GM12873 (cell line): ENCODE measurements at regions not wholly inside any gene's neighbourhood (a gene's known extent, or its start where the extent isn't known, plus 50 kb on each side); places are given as distances from the start of the nearest gene placed in this dataset.

Experiments
- TF ChIP-seq, protein P1 (sequence below): IDR thresholded peaks from 2 replicates; pipeline ENCODE4 v1.5.1; 2012; ENCODE audit warnings: low read depth, mild to moderate bottlenecking, moderate library complexity, low read length, control low read depth; ENCODE audit not compliant: insufficient read depth; ENCODE audit errors: missing control alignments

DNA sequence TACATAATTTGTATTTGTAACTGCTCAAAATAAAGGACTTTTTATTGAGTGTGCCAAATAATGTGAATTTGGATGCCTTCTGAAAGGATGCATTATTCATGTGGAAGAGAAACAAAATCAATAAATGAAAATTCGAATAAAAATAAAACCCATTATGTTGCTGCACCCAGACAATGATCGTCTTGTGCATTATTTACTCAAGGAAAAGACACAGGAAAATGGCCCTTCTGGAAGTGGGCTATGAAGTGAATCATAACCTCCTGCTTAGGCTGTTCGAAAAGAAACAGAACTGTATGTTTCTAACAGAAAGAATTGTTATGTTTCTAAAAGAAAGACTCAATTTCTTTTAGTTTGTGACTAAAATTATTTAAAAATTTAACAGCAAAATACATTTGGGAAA, 168.9 kb upstream of the NFIB start:
- TF ChIP-seq, protein P1, sequence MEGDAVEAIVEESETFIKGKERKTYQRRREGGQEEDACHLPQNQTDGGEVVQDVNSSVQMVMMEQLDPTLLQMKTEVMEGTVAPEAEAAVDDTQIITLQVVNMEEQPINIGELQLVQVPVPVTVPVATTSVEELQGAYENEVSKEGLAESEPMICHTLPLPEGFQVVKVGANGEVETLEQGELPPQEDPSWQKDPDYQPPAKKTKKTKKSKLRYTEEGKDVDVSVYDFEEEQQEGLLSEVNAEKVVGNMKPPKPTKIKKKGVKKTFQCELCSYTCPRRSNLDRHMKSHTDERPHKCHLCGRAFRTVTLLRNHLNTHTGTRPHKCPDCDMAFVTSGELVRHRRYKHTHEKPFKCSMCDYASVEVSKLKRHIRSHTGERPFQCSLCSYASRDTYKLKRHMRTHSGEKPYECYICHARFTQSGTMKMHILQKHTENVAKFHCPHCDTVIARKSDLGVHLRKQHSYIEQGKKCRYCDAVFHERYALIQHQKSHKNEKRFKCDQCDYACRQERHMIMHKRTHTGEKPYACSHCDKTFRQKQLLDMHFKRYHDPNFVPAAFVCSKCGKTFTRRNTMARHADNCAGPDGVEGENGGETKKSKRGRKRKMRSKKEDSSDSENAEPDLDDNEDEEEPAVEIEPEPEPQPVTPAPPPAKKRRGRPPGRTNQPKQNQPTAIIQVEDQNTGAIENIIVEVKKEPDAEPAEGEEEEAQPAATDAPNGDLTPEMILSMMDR: no peak

- TF ChIP-seq, protein P1: no peak
Measured at GRCh38 chr9:14480526-14480925, 166.6 kb upstream of the NFIB start.

DNA sequence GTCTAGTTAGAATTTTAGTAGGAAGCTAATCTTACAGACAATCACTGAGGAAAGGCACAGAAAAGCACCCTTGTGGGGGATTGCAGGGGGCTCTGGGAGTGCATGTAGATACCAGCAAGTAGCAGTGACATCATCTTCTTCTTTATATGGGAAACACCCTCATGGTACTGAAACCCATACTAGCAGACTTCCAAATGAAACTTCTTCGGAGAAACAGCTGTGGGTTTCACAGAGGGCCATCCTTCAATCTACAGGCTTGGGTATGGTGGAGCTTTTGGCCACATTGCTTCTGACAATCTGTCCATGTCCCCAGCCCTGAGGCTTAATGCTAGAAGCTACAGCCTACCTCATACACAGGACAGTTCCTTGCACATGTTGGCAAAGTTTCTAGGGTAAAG, 165.2 kb upstream of the NFIB start:
- TF ChIP-seq, protein P1: no peak

DNA sequence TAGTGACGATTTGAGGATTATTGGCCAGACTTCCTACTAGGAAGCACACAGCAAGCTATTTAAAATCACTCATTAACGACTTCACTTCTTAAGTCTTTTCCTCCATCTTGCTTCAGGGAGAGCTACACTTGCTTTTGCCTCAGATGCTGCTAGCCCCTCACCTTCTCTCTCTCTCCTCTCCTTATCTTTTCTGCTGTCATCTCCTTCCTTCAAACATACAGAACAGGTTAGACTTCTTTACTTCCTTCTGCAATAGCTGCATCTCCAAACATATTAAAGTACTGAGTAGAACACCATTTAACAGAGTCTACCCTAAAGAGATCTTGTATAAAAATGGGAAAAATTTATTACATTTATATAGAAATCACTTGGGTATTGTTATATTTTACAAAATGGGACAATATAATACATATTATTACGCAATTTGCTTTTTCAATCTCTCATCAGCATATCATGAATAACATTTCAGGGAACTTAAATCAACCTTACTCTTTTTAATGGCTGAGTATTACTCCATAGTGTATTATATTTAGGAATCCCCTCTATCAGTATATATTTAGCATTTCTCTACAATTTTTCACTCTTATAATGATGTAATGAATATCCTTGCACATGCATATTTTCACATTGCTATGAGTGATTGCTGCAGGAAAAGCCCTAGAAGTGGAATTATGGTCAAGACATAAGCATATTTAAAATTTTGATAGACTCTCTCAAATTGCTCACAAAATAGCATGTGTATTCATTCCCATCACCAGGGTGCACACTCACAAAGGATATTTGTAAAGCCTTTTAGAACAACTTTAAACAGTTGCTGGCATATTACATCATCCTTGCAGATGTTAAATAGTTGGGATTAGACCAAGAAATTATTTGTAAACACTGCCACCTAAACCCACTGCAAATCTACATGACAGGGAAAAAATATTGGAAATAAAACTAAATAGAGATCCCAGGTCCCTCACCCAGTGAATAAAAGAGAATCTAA, 164.5 kb upstream of the NFIB start:
- TF ChIP-seq, protein P1: no peak

DNA sequence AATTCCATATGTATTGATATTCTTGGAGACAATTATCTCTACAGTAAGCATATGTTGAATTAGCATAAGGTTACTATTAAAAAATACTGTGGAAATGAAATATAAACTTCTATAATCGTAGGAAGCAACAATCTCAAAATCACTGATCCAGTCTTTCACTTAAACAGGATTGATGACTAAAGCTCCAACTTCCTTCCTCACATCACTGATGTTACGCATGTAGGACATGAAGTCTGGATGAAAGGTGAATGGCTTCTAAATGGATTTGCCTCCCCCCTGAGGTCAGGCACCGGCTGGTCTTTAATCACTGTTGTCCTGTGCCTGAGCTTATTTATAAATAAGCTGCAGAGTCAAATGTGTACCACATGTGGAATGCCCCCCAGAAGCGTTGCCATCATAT, 157.1 kb upstream of the NFIB start:
- TF ChIP-seq, protein P1: no peak

DNA sequence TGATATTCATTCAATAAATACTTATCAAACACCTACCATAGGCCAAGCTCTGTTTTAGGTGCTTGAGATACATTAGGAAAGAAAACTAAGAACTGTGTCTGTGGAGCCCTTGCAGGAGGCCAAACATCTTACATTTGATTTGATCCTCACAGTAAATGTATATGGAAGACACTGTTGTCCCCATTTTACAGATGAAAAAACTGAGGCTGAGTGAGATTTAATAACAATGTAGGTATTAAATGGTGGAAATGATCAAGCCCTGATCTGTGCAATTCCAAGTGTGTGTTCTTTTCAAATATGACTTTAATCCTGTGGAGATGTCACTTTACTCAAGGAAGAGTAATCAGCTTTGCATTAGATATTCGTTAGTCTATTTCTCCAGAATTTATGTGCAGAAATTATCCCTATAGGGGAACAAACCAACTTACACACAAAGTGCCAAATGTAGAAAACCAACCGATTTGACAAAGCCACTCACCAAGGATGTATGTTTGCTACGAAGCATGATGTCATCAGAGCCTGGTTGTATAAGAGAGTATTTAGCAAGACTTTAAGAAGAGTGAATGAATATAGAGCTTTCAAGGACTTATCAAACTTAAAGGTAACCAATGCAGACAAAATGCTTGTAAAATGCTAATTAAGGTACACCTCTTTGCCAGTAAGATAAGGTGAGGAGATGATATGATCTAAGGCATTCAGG, 153.9 kb upstream of the NFIB start:
- TF ChIP-seq, protein P1: no peak

GRCh38 chr9:14466828-14467227, 152.9 kb upstream of the NFIB start:
- TF ChIP-seq, protein P1: no peak
